SJCRH30 (cell line): ENCODE measurements at regions not wholly inside any gene's neighbourhood (a gene's known extent, or its start where the extent isn't known, plus 50 kb on each side); places are given as distances from the start of the nearest gene placed in this dataset.
A peak's percentile ranks its signal among the peaks of the same experiment; 100 is the strongest.
"Not testable (repeated sequence)": the region's sequence is repeated elsewhere in the genome, so short reads cannot be mapped to it uniquely, and the experiment has no call there.

Experiments
- DNase-seq, 2 experiments: peaks; one replicate each; pipeline ENCODE4 v3.0.0-alpha.2; 2015 to 2020
- H3K27ac ChIP-seq: fragments of 250-450 bp; sonication (Bioruptor Pico); 2 replicates; pipeline ENCODE4 v1.5.1; 2020; ENCODE audit warnings: mild to moderate bottlenecking, moderate library complexity
- H3K27me3 ChIP-seq: fragments of 250-450 bp; sonication (Bioruptor Pico); 2 replicates; pipeline ENCODE4 v1.5.1; 2020; ENCODE audit warnings: mild to moderate bottlenecking, moderate library complexity
- H3K36me3 ChIP-seq: fragments of 250-450 bp; sonication (Bioruptor Pico); 2 replicates; pipeline ENCODE4 v1.5.1; 2020; ENCODE audit warnings: mild to moderate bottlenecking, moderate library complexity
- H3K4me1 ChIP-seq: fragments of 250-450 bp; sonication (Bioruptor Pico); 2 replicates; pipeline ENCODE4 v1.5.1; 2020; ENCODE audit warnings: mild to moderate bottlenecking, moderate library complexity
- H3K4me3 ChIP-seq: fragments of 250-450 bp; sonication (Bioruptor Pico); 2 replicates; pipeline ENCODE4 v1.5.1; 2020; ENCODE audit warnings: mild to moderate bottlenecking, moderate library complexity
- H3K9me3 ChIP-seq: fragments of 250-450 bp; sonication (Bioruptor Pico); replicated peaks from 2 replicates; pipeline ENCODE4 v1.5.1; 2020; ENCODE audit warnings: mild to moderate bottlenecking, moderate library complexity

- Histone ChIP-seq H3K9me3 (peaks cover 15% of the 10 kb centered on the region), H3K27ac (no peak overlapping the region), H3K4me3 (no peak overlapping the region), H3K4me1 (peaks cover 9% of the 10 kb centered on the region; the same call in 1 of the 2 replicates), H3K27me3 (no peaks in the 10 kb centered on the region), H3K36me3 (no peaks in the 10 kb centered on the region)
- DNase-seq, result peak in 1 of 2 experiments; percentile 20
Observed at GRCh38 chr6:74510878-74511277, 695.0 kb downstream of the COL12A1 start.

DNA sequence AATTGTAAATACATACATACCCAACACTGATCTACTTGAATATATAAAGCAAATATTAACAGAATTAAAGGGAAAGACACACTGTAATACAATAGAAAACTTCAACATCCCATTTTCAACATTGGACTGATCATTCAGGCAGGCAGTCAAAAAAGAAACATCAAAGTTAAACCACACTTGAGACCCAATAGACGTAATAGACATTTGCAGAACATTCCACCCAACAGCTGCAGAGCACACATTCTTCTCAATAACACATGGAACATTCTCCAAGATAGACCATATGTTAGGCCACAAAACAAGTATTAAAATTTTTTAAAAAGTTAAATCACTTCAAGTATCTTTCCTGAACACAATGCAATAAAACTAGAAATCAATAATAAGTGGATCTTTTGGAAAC is 698.2 kb downstream of the COL12A1 start:
- Histone ChIP-seq H3K9me3 (peaks cover 16% of the 10 kb centered on the region), H3K27ac (peak overlapping the region; percentile 32), H3K36me3 (no peaks in the 10 kb centered on the region), H3K27me3 (no peaks in the 10 kb centered on the region), H3K4me1 (peaks cover 18% of the 10 kb centered on the region), H3K4me3 (no peak overlapping the region)
- peak; percentile 12 to 41 for DNase-seq

- Histone ChIP-seq H3K9me3 (peaks cover 16% of the 10 kb centered on the region), H3K27ac (peak overlapping the region; percentile 3; the same call in 1 of the 2 replicates), H3K4me3 (no peak overlapping the region), H3K27me3 (no peaks in the 10 kb centered on the region), H3K36me3 (no peaks in the 10 kb centered on the region), H3K4me1 (peaks cover 18% of the 10 kb centered on the region)
- DNase-seq, result no peak
Observed at GRCh38 chr6:74505391-74505790, 700.5 kb downstream of the COL12A1 start.

GRCh38 chr6:74504941-74505340 is 700.9 kb downstream of the COL12A1 start:
- H3K36me3 ChIP-seq, result no peaks in the 10 kb centered on the region
- H3K27ac ChIP-seq, result peak overlapping the region; percentile 3; the same call in 1 of the 2 replicates
- H3K4me3 ChIP-seq, result no peak overlapping the region
- DNase-seq, result peak; percentile 75 to 86
- no peaks in the 10 kb centered on the region for H3K27me3 ChIP-seq
- peaks cover 16% of the 10 kb centered on the region for H3K9me3 ChIP-seq
- peaks cover 18% of the 10 kb centered on the region for H3K4me1 ChIP-seq

GRCh38 chr6:74492587-74492986 is 713.3 kb downstream of the COL12A1 start:
- Histone ChIP-seq H3K27me3 (no peaks in the 10 kb centered on the region), H3K4me1 (peaks cover 3% of the 10 kb centered on the region; the same call in 1 of the 2 replicates), H3K9me3 (no peaks in the 10 kb centered on the region), H3K36me3 (no peaks in the 10 kb centered on the region), H3K4me3 (no peak overlapping the region), H3K27ac (no peak overlapping the region)
- DNase-seq, result no peak

GRCh38 chr6:74491844-74492374 is 713.9 kb downstream of the COL12A1 start:
- no peak for DNase-seq
- no peak overlapping the region for H3K4me3 ChIP-seq
- H3K4me1 ChIP-seq, result peaks cover 3% of the 10 kb centered on the region; the same call in 1 of the 2 replicates
- H3K9me3 ChIP-seq, result no peaks in the 10 kb centered on the region
- no peak overlapping the region for H3K27ac ChIP-seq
- no peaks in the 10 kb centered on the region for H3K27me3 ChIP-seq
- no peaks in the 10 kb centered on the region for H3K36me3 ChIP-seq

GRCh38 chr6:74488726-74489125 is 717.1 kb downstream of the COL12A1 start:
- not testable (repeated sequence) for H3K4me1 ChIP-seq, H3K27ac ChIP-seq, H3K4me3 ChIP-seq, DNase-seq, H3K27me3 ChIP-seq, H3K9me3 ChIP-seq, H3K36me3 ChIP-seq

GRCh38 chr6:74482180-74482579 is 723.7 kb downstream of the COL12A1 start:
- H3K4me1 ChIP-seq, result peaks cover 7% of the 10 kb centered on the region
- H3K27ac ChIP-seq, result no peak overlapping the region
- no peak overlapping the region for H3K4me3 ChIP-seq
- H3K27me3 ChIP-seq, result no peaks in the 10 kb centered on the region
- no peaks in the 10 kb centered on the region for H3K36me3 ChIP-seq
- DNase-seq, result no peak
- no peaks in the 10 kb centered on the region for H3K9me3 ChIP-seq

DNA sequence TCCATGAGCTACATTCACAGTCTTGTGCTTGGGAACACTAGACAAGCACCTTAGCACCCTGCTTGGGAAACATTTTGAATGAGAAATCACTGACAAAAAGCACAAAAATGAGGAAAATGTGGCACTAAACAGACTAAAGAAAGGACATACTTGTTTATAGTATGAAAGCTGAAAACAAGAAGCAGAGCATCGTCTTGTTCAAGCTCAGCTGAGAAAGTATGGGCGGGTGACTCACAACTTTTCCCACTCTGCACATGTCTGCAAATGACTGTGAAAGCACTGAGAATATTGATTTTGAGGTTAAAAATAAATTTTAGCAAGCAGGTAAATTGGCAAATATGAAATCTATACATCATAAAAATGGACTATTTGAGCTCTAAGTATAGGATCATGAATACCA is 725.3 kb downstream of the COL12A1 start:
- Histone ChIP-seq H3K4me1 (peaks cover 7% of the 10 kb centered on the region), H3K36me3 (no peaks in the 10 kb centered on the region), H3K27ac (no peak overlapping the region), H3K4me3 (no peak overlapping the region), H3K27me3 (no peaks in the 10 kb centered on the region), H3K9me3 (no peaks in the 10 kb centered on the region)
- no peak for DNase-seq

GRCh38 chr6:74479960-74480359 is 725.9 kb downstream of the COL12A1 start:
- H3K4me3 ChIP-seq, result no peak overlapping the region
- no peaks in the 10 kb centered on the region for H3K36me3 ChIP-seq
- peaks cover 7% of the 10 kb centered on the region for H3K4me1 ChIP-seq
- H3K9me3 ChIP-seq, result no peaks in the 10 kb centered on the region
- no peak overlapping the region for H3K27ac ChIP-seq
- no peaks in the 10 kb centered on the region for H3K27me3 ChIP-seq
- no peak for DNase-seq

DNA sequence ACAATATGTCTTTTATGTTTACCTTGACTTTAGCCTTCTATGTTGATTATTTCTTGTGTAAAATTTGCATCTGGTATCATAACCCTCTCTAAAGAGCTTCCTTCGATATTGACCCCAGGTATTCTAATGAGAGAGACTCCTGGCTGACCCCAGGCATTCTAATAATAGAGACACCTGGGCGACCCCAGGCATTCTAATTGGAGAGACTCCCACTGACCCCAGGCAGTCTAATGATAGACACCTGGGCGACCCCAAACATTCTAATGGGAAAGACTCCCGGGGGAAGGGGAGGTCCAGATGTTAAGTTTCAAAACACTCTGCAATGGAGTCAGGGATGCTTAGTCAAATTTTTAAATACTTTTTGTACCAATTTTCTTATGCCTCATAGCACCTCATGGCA is 726.4 kb downstream of the COL12A1 start:
- no peak overlapping the region for H3K27ac ChIP-seq
- no peaks in the 10 kb centered on the region for H3K27me3 ChIP-seq
- H3K4me3 ChIP-seq, result no peak overlapping the region
- no peak for DNase-seq
- H3K9me3 ChIP-seq, result no peaks in the 10 kb centered on the region
- no peaks in the 10 kb centered on the region for H3K36me3 ChIP-seq
- peaks cover 7% of the 10 kb centered on the region for H3K4me1 ChIP-seq

GRCh38 chr6:74474046-74474445 is 731.8 kb downstream of the COL12A1 start:
- not testable (repeated sequence) for H3K27me3 ChIP-seq, DNase-seq, H3K4me3 ChIP-seq, H3K36me3 ChIP-seq, H3K9me3 ChIP-seq, H3K4me1 ChIP-seq, H3K27ac ChIP-seq

DNA sequence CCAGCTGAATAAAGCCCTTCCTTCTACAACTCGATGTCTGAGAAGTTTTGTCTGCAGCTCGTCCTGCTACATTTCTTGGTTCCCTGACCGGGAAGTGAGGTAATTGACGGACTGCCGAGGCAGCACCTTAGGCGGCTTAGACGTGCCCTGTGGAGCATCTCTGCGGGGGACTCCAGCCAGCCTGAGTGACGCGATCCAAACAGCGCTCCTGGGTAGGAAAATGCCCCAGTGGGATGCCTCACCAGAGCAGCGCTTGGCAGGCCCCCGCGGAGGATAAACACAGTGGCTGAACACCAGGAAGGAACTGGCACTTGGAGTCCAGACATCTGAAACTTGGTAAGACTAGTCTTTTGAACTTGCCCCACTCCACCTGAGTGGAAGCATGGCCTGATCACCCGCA is 737.3 kb downstream of the COL12A1 start:
- not testable (repeated sequence) for H3K4me3 ChIP-seq, H3K36me3 ChIP-seq, H3K27me3 ChIP-seq, H3K4me1 ChIP-seq, H3K9me3 ChIP-seq, DNase-seq, H3K27ac ChIP-seq

DNA sequence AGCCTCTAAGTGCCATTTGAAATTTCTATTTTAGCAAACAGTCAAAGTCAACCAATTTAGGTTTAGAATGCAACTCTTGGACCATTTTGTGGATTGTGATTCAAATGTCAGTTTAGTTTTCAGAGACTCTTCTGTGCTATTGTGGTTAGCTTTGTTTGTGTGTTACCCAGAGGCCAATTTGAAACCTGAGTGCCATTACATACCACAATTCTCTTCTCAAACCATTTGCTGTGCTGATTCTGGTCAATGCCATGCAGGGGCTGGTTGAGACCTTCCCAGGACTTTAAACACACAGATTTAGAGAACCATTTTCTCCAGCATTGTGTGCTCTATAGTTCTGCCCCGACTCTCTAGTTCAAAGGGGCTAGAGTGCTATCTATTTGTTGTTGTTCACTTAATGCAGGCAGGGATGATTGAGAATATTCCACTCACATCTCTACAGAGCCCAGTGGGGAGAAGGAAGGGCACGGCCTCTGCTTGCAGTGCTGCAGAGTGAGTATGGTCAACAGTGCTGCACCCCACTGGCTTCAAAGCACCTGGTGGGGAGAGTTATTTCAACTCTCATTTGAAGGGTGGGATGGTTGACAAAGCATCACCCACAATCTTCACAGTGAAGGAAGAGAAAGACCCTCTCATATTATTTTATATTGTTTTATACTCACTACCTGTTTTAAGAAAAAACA is 738.2 kb downstream of the COL12A1 start:
- Histone ChIP-seq H3K27me3 (no peaks in the 10 kb centered on the region), H3K27ac (no peak overlapping the region), H3K9me3 (no peaks in the 10 kb centered on the region), H3K4me3 (no peak overlapping the region), H3K4me1 (no peaks in the 10 kb centered on the region), H3K36me3 (no peaks in the 10 kb centered on the region)
- peak in 1 of 2 experiments; percentile 26 for DNase-seq

DNA sequence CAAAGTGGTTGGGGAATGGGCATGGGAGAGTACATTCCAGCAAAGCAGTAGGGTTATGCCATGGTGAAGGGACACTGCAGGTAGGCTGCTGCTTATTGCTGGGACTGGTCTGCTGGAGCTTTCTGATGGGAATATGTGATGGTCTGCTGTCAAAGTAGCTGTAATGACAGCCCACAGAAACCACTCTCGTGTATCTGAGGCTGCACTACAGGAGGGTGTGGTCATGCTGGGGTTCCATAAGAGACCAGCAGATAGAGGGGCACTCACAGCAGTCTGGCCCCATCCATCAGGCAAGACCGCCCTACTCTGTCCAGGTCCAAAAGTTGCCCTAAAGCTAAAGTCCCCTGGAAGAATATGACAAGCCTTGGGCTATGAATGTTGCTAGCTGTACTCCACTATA is 739.3 kb downstream of the COL12A1 start:
- H3K9me3 ChIP-seq, result no peaks in the 10 kb centered on the region
- no peaks in the 10 kb centered on the region for H3K4me1 ChIP-seq
- H3K4me3 ChIP-seq, result no peak overlapping the region
- no peak for DNase-seq
- H3K27ac ChIP-seq, result no peak overlapping the region
- no peaks in the 10 kb centered on the region for H3K27me3 ChIP-seq
- no peaks in the 10 kb centered on the region for H3K36me3 ChIP-seq

DNA sequence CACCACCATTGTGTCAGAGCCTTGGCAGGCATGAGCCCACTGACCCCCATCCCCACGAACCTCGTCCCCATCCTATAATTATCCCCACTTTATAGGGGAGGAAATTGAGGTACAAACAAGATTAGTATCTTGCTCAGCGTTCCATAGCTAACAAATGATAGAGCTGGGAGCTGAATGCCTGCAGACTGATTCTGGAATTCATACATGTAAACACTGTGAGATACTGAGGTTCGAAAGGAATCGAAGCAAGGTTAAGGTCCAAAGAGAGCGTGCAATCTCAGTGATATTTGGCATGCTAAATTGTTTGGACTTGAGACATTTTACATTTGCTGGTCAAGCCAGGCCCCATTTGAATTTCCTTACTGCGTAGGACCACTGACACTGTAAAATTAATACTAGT is 746.6 kb downstream of the COL12A1 start:
- no peak overlapping the region for H3K27ac ChIP-seq

More for the DNA sequence above, 746.6 kb downstream of the COL12A1 start:
- DNase-seq, result no peak
- H3K4me3 ChIP-seq, result no peak overlapping the region
- no peaks in the 10 kb centered on the region for H3K9me3 ChIP-seq
- H3K27me3 ChIP-seq, result no peaks in the 10 kb centered on the region
- no peaks in the 10 kb centered on the region for H3K36me3 ChIP-seq
- no peaks in the 10 kb centered on the region for H3K4me1 ChIP-seq
